B cell (primary cell): ENCODE measurements at regions not wholly inside any gene's neighbourhood (a gene's known extent, or its start where the extent isn't known, plus 50 kb on each side); places are given as distances from the start of the nearest gene placed in this dataset.

Experiments
- ATAC-seq: fragments of 200-7000 bp; cut with Tn5 transposase; one replicate; pipeline ENCODE4 v1.10.0; 2021; ENCODE audit warnings: low read depth, mild to moderate bottlenecking, moderate number of reproducible peaks, moderate library complexity
- CTCF ChIA-PET: fragments of 350-600 bp; sonication (Branson Sonifier 250); formaldehyde crosslinking; loops from one replicate; lab custom pipeline; 2021; ENCODE audit warnings: antibody characterized with exemption, inconsistent platforms; lab: Charles Lee
- POLR2A ChIA-PET: fragments of 350-600 bp; sonication (Branson Sonifier 250); formaldehyde crosslinking; loops from one replicate; lab custom pipeline; 2021; ENCODE audit warnings: antibody characterized with exemption; lab: Charles Lee
- DNase-seq: peaks from one replicate; pipeline ENCODE4 v3.0.0; 2013
- H2AFZ ChIP-seq: 2 replicates; pipeline ENCODE4 v1.6.1; 2012; ENCODE audit warnings: mild to moderate bottlenecking, low read depth, low read length; ENCODE audit not compliant: insufficient read depth, poor library complexity, severe bottlenecking
- H3K27ac ChIP-seq, 2 donors: 1 replicate in 1 of 2; 2 replicates in 1 of 2; pipeline ENCODE4 v1.5.1; 2012 to 2013; ENCODE audit warnings: low read length in 2 of 2, mild to moderate bottlenecking in 2 of 2, moderate library complexity in 1 of 2
- H3K27me3 ChIP-seq, 4 experiments: fragments of 200-600 bp in 1 of 4; sonication (generic) in 1 of 4; replicated peaks in 1 of 4; 1 replicate in 2 of 4; 2 replicates in 2 of 4; pipeline versions ENCODE4 v1.6.1 to v1.7.0; 2013 to 2016; ENCODE audit warnings: low read length in 3 of 4, mild to moderate bottlenecking in 2 of 4, mixed read lengths in 1 of 4, moderate library complexity in 1 of 4; ENCODE audit not compliant: insufficient read depth in 4 of 4, control insufficient read depth in 3 of 4; ENCODE audit errors: control extremely low read depth in 1 of 4
- H3K36me3 ChIP-seq, 2 experiments: replicated peaks in 1 of 2; 1 replicate in 1 of 2; 2 replicates in 1 of 2; pipeline versions ENCODE4 v1.6.1 to v1.7.1; 2013; ENCODE audit warnings: low read length in 1 of 2; ENCODE audit not compliant: insufficient read depth in 2 of 2, control insufficient read depth in 1 of 2; ENCODE audit errors: control extremely low read depth in 1 of 2, extremely low read depth in 1 of 2
- H3K4me1 ChIP-seq, 2 donors: fragments of 200-600 bp in 1 of 2; sonication (generic) in 1 of 2; 1 replicate in 1 of 2; 2 replicates in 1 of 2; pipeline versions ENCODE4 v1.5.1 to v1.6.1; 2013 to 2017; ENCODE audit warnings: low read length in 2 of 2; ENCODE audit not compliant: control insufficient read depth in 2 of 2, insufficient read depth in 2 of 2
- H3K4me2 ChIP-seq: replicated peaks from 2 replicates; pipeline ENCODE3; 2012; ENCODE audit warnings: mild to moderate bottlenecking, low read depth, low read length; ENCODE audit not compliant: poor library complexity, severe bottlenecking
- H3K4me3 ChIP-seq, 5 experiments: fragments of 200-600 bp in 1 of 5; sonication (generic) in 1 of 5; 1 replicate in 3 of 5; 2 replicates in 2 of 5; pipeline versions ENCODE4 v1.5.1 to v1.7.0; 2011 to 2016; ENCODE audit warnings: low read length in 4 of 5, mild to moderate bottlenecking in 4 of 5, low read depth in 2 of 5, control low read depth in 1 of 5, moderate library complexity in 1 of 5; ENCODE audit not compliant: insufficient read depth in 1 of 5; ENCODE audit errors: control extremely low read depth in 1 of 5, extremely low read depth in 1 of 5
- H3K79me2 ChIP-seq: fragments of 200-600 bp; sonication (generic); one replicate; pipeline ENCODE4 v1.6.0; 2016; ENCODE audit warnings: low read length; ENCODE audit not compliant: control insufficient read depth, insufficient read depth
- H3K9ac ChIP-seq: fragments of 200-600 bp; sonication (generic); 2 replicates; pipeline ENCODE4 v1.6.1; 2017; ENCODE audit warnings: mild to moderate bottlenecking, low read length, moderate library complexity
- H3K9me3 ChIP-seq, 3 donors: one replicate each; pipeline versions ENCODE4 v1.6.1 to v1.7.1; 2013; ENCODE audit warnings: low read length in 2 of 3; ENCODE audit not compliant: control insufficient read depth in 2 of 3, insufficient read depth in 1 of 3; ENCODE audit errors: control extremely low read depth in 1 of 3
- H4K20me1 ChIP-seq: 2 replicates; pipeline ENCODE4 v1.6.0; 2012; ENCODE audit warnings: mild to moderate bottlenecking, low read length; ENCODE audit not compliant: insufficient read depth, control insufficient read depth, poor library complexity, severe bottlenecking
- H3K27ac Mint-ChIP-seq: one replicate; pipeline ENCODE4 v1.8.0; 2021; ENCODE audit warnings: mixed read lengths
- H3K27me3 Mint-ChIP-seq: one replicate; pipeline ENCODE4 v1.8.0; 2021; ENCODE audit warnings: mixed read lengths
- H3K4me1 Mint-ChIP-seq: one replicate; pipeline ENCODE4 v1.8.0; 2021; ENCODE audit warnings: mixed read lengths
- H3K4me3 Mint-ChIP-seq: one replicate; pipeline ENCODE4 v1.8.0; 2021; ENCODE audit warnings: mixed read lengths
- H3K9me3 Mint-ChIP-seq: one replicate; pipeline ENCODE4 v1.8.0; 2022; ENCODE audit warnings: mixed read lengths; ENCODE audit not compliant: insufficient read depth
- EZH2 ChIP-seq: IDR thresholded peaks from 2 replicates; pipeline ENCODE4 v1.6.1; 2012; ENCODE audit warnings: borderline replicate concordance, low read depth, mild to moderate bottlenecking, moderate library complexity, low read length; ENCODE audit not compliant: insufficient read depth, poor library complexity, severe bottlenecking
- WGBS: methylation state at CpG from one replicate; pipeline ENCODE4 v1.1.5; 2013; ENCODE audit warnings: missing lambda C conversion rate; ENCODE audit not compliant: insufficient coverage; 5-methylcytosine and 5-hydroxymethylcytosine counted together
- intact Hi-C: fragments of 100-400 bp; cut with micrococcal nuclease; formaldehyde crosslinking; loops from one replicate; pipeline ENCODE4 v1.10.0; 2022
- TF ChIP-seq, protein P1 (sequence below): fragments of 200-600 bp; IDR thresholded peaks from one replicate; pipeline ENCODE4 v1.8.0; 2022; ENCODE audit warnings: antibody characterized with exemption, mild to moderate bottlenecking

DNA sequence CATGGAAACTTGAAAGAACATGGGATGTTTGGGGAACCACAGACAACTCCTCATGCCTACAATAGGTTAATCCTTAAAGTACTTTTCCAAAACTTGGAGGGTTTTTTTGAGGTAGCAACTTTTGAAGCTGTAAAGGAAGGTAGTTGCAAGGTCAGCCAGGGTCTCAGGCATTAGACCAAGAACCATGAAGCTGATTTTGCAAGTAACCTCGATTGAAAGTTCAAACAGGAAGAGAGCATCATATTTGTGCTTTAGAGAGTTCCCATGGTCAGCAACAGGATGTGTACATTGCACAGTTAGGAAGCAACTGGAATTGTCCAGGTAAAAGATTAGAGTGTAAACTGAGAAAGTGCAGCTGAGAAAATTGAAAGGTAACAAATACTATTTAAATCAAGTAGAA is 199.8 kb upstream of the NR2F2 start:
- no peak overlapping the region for H3K4me3 ChIP-seq
- H3K9me3 Mint-ChIP-seq = no peaks in the 10 kb centered on the region
- POLR2A ChIA-PET = no interaction called here
- H3K9ac ChIP-seq = no peak overlapping the region
- H3K4me3 Mint-ChIP-seq = no peak overlapping the region
- H3K36me3 ChIP-seq = no peaks in the 10 kb centered on the region
- no peak overlapping the region for H3K27ac ChIP-seq
- H3K27ac Mint-ChIP-seq = no peak overlapping the region
- no peaks in the 10 kb centered on the region for H3K79me2 ChIP-seq
- H2AFZ ChIP-seq = no peak overlapping the region
- TF ChIP-seq EZH2 = no peak
- H3K27me3 Mint-ChIP-seq = no peaks in the 10 kb centered on the region
- no peaks in the 10 kb centered on the region for H3K4me1 Mint-ChIP-seq
- ATAC-seq (no peak), DNase-seq (no peak)
- CTCF ChIA-PET = no interaction called here
- WGBS = 0% methylated on average over 1 of the region's 1 CpG
- intact Hi-C loops = no loop called here
- H3K4me2 ChIP-seq = no peak overlapping the region
- no peaks in the 10 kb centered on the region for H3K27me3 ChIP-seq
- H4K20me1 ChIP-seq = no peaks in the 10 kb centered on the region
- no peaks in the 10 kb centered on the region for H3K4me1 ChIP-seq
- peaks cover 0 to 10% (median 0%) of the 10 kb centered on the region in 3 donors for H3K9me3 ChIP-seq

DNA sequence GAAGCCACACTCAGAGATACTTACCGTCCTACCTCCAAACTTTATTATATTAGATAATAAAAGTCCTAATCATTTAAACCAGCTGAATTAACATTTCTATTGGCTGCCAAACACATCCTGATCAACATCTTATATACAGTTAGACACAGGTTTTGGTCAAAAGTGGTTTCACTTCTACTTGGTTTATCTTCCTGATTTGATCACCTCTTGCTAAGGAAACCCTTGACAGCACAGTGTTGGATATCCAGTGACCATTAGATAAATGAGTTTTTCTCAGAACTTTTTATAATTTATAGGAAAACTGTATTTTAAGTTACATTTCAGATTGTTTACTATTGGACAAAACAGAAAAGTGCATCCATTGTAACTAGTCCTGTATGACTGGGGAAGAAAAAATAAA is 198.4 kb upstream of the NR2F2 start:
- DNase-seq (no peak), ATAC-seq (no peak)
- no peak overlapping the region for H2AFZ ChIP-seq
- peaks cover 0 to 17% (median 0%) of the 10 kb centered on the region in 3 donors for H3K9me3 ChIP-seq
- WGBS = no CpG with 5 or more reads among the region's 1 CpG
- H3K27me3 ChIP-seq = no peaks in the 10 kb centered on the region
- no peaks in the 10 kb centered on the region for H4K20me1 ChIP-seq
- Mint-ChIP-seq H3K4me3 (no peak overlapping the region), H3K9me3 (no peaks in the 10 kb centered on the region), H3K27me3 (no peaks in the 10 kb centered on the region), H3K27ac (no peak overlapping the region), H3K4me1 (no peaks in the 10 kb centered on the region)
- no peak for TF ChIP-seq EZH2
- TF ChIP-seq, protein P1, sequence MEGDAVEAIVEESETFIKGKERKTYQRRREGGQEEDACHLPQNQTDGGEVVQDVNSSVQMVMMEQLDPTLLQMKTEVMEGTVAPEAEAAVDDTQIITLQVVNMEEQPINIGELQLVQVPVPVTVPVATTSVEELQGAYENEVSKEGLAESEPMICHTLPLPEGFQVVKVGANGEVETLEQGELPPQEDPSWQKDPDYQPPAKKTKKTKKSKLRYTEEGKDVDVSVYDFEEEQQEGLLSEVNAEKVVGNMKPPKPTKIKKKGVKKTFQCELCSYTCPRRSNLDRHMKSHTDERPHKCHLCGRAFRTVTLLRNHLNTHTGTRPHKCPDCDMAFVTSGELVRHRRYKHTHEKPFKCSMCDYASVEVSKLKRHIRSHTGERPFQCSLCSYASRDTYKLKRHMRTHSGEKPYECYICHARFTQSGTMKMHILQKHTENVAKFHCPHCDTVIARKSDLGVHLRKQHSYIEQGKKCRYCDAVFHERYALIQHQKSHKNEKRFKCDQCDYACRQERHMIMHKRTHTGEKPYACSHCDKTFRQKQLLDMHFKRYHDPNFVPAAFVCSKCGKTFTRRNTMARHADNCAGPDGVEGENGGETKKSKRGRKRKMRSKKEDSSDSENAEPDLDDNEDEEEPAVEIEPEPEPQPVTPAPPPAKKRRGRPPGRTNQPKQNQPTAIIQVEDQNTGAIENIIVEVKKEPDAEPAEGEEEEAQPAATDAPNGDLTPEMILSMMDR = no peak
- H3K9ac ChIP-seq = no peak overlapping the region
- ChIA-PET POLR2A (no interaction called here), CTCF (no interaction called here)
- no peaks in the 10 kb centered on the region for H3K4me1 ChIP-seq
- no peak overlapping the region for H3K4me2 ChIP-seq
- H3K27ac ChIP-seq = no peak overlapping the region
- no peak overlapping the region for H3K4me3 ChIP-seq
- H3K79me2 ChIP-seq = no peaks in the 10 kb centered on the region
- H3K36me3 ChIP-seq = no peaks in the 10 kb centered on the region
- intact Hi-C loops = no loop called here
